ENCODE measurements at regions not wholly inside any gene's neighbourhood (a gene's known extent, or its start where the extent isn't known, plus 50 kb on each side); places are given as distances from the start of the nearest gene placed in this dataset.

GRCh38 chr2:223357076-223357475, 245.1 kb downstream of the SCG2 start:
- Histone ChIP-seq H3K4me1 (ENCODE audit: control insufficient read depth, insufficient read depth, low read length) (no peaks in the 10 kb centered on the region), H3K9me3 (ENCODE audit: control insufficient read depth, insufficient read depth, low read length) (no peaks in the 10 kb centered on the region), H3K27me3 (ENCODE audit: control insufficient read depth, insufficient read depth, low read length) (no peaks in the 10 kb centered on the region), H3K36me3 (ENCODE audit: control insufficient read depth, insufficient read depth, low read length) (no peaks in the 10 kb centered on the region), H3K27ac (ENCODE audit: low read length) (no peak overlapping the region), H3K4me3 (ENCODE audit: low read length) (no peak overlapping the region)
- DNase-seq (no peak), ATAC-seq (no peak)
- no peak overlapping the region for H3K27ac Mint-ChIP-seq
- no peak for TF ChIP-seq CTCF (IDR thresholded peaks at IDR 0.05)
- 40% methylated on average over 1 of the region's 1 CpG for WGBS (ENCODE audit: insufficient coverage)
- no peaks in the 10 kb centered on the region for H3K27me3 Mint-ChIP-seq (ENCODE audit: low read depth in 2 of 2)
- H3K4me1 Mint-ChIP-seq, result no peaks in the 10 kb centered on the region
- no peak overlapping the region for H3K4me3 Mint-ChIP-seq
- intact Hi-C loops (cut with micrococcal nuclease), result no loop called here
- H3K36me3 Mint-ChIP-seq, result no peaks in the 10 kb centered on the region
- H3K9me3 Mint-ChIP-seq, result peaks cover 9 to 10% of the 10 kb centered on the region in 2 donors

- no peak for TF ChIP-seq CTCF (IDR thresholded peaks at IDR 0.05)
- 98% methylated on average over 6 of the region's 6 CpGs for WGBS (ENCODE audit: insufficient coverage)
- no peak overlapping the region for H3K27ac Mint-ChIP-seq
- H3K36me3 ChIP-seq (ENCODE audit: control insufficient read depth, insufficient read depth, low read length), result no peaks in the 10 kb centered on the region
- H3K36me3 Mint-ChIP-seq, result no peaks in the 10 kb centered on the region
- H3K4me1 Mint-ChIP-seq, result no peaks in the 10 kb centered on the region
- H3K27me3 Mint-ChIP-seq (ENCODE audit: low read depth in 2 of 2), result no peaks in the 10 kb centered on the region
- intact Hi-C loops (cut with micrococcal nuclease), result no loop called here
- H3K9me3 Mint-ChIP-seq, result peaks cover 4 to 10% of the 10 kb centered on the region in 2 donors
- no peak overlapping the region for H3K4me3 ChIP-seq (ENCODE audit: low read length)
- no peak overlapping the region for H3K27ac ChIP-seq (ENCODE audit: low read length)
- H3K4me3 Mint-ChIP-seq, result no peak overlapping the region
- DNase-seq, result no peak
- H3K9me3 ChIP-seq (ENCODE audit: control insufficient read depth, insufficient read depth, low read length), result no peaks in the 10 kb centered on the region
- no peaks in the 10 kb centered on the region for H3K4me1 ChIP-seq (ENCODE audit: control insufficient read depth, insufficient read depth, low read length)
- ATAC-seq, result no peak
- H3K27me3 ChIP-seq (ENCODE audit: control insufficient read depth, insufficient read depth, low read length), result no peaks in the 10 kb centered on the region
These were observed 239.1 kb downstream of the SCG2 start for GRCh38 chr2:223363085-223363484.

DNA sequence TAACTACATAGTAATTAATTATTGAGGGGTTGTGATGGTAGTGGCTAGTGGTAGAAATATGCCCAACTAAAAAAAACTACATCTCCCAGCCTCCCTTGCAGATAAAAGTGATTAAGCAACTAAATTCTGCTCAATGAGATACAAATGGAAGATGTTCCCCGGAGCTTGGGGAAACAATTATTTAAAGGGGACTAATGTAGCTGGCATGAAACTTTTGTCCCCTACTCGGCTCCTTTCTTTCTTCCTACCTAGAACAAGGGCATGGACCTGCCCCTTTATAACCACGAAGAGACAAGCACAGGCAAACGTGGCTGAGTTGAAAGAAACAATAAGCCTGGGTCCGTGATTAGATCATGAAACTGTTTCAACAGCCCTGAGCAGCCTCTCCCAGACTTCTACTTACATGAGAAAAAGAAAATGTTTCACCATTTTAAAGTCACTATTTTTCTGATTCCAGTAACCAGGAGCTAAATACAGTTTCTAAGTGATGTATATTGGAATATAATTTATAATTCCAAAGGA, 236.9 kb downstream of the SCG2 start:
- 33% methylated on average over 5 of the region's 5 CpGs for WGBS (ENCODE audit: insufficient coverage)
- DNase-seq (no peak), ATAC-seq (no peak)
- Mint-ChIP-seq H3K27me3 (ENCODE audit: low read depth in 2 of 2) (no peaks in the 10 kb centered on the region), H3K4me3 (no peak overlapping the region), H3K4me1 (no peaks in the 10 kb centered on the region), H3K9me3 (peaks cover 2 to 8% of the 10 kb centered on the region in 2 donors), H3K27ac (no peak overlapping the region), H3K36me3 (no peaks in the 10 kb centered on the region)
- Histone ChIP-seq H3K4me1 (ENCODE audit: control insufficient read depth, insufficient read depth, low read length) (no peaks in the 10 kb centered on the region), H3K9me3 (ENCODE audit: control insufficient read depth, insufficient read depth, low read length) (no peaks in the 10 kb centered on the region), H3K36me3 (ENCODE audit: control insufficient read depth, insufficient read depth, low read length) (no peaks in the 10 kb centered on the region), H3K27ac (ENCODE audit: low read length) (no peak overlapping the region), H3K4me3 (ENCODE audit: low read length) (no peak overlapping the region), H3K27me3 (ENCODE audit: control insufficient read depth, insufficient read depth, low read length) (no peaks in the 10 kb centered on the region)
- no peak for TF ChIP-seq CTCF (IDR thresholded peaks at IDR 0.05)
- intact Hi-C loops (cut with micrococcal nuclease), result no loop called here

DNA sequence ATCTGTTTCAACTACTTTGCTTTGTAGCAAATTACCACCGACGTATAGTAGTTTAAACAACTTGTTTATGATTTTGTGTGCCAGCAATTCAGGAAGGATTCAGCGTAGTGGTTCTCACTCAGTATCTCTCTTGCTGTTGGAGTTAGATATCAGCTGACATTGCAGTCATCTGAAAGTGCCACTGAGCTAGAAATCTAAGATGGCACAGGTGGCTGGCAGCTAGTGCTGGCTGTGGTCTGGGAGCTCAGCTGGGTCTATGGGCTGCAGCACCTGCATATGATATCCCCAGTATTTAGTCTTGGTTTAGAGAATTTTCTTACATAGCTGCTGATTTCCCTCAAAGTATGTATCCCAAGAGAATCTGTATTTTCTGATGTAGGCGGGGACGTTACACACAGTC, 235.6 kb downstream of the SCG2 start:
- no peak for DNase-seq
- Histone ChIP-seq H3K36me3 (ENCODE audit: control insufficient read depth, insufficient read depth, low read length) (no peaks in the 10 kb centered on the region), H3K4me1 (ENCODE audit: control insufficient read depth, insufficient read depth, low read length) (no peaks in the 10 kb centered on the region), H3K4me3 (ENCODE audit: low read length) (no peak overlapping the region), H3K27me3 (ENCODE audit: control insufficient read depth, insufficient read depth, low read length) (no peaks in the 10 kb centered on the region), H3K27ac (ENCODE audit: low read length) (no peak overlapping the region), H3K9me3 (ENCODE audit: control insufficient read depth, insufficient read depth, low read length) (no peaks in the 10 kb centered on the region)
- Mint-ChIP-seq H3K9me3 (peaks cover 0 to 6% of the 10 kb centered on the region in 2 donors), H3K36me3 (no peaks in the 10 kb centered on the region), H3K27me3 (ENCODE audit: low read depth in 2 of 2) (no peaks in the 10 kb centered on the region), H3K4me1 (no peaks in the 10 kb centered on the region), H3K4me3 (no peak overlapping the region), H3K27ac (no peak overlapping the region)
- ATAC-seq, result no peak
- 84% methylated on average over 5 of the region's 5 CpGs for WGBS (ENCODE audit: insufficient coverage)
- no peak for TF ChIP-seq CTCF (IDR thresholded peaks at IDR 0.05)
- intact Hi-C loops (cut with micrococcal nuclease), result no loop called here
